NCI-H2029 treated with DMSO at 0.1 percent for 48 hours (cell line): ENCODE measurements at regions not wholly inside any gene's neighbourhood (a gene's known extent, or its start where the extent isn't known, plus 50 kb on each side); places are given as distances from the start of the nearest gene placed in this dataset.

Source experiments
- DNase-seq: peaks from one replicate; lab custom pipeline; 2025; lab: John Stamatoyannopoulos, UW

- no peak for DNase-seq
These were observed 56.7 kb upstream of the ADGRL3 start for GRCh38 chr4:61143461-61143860.

GRCh38 chr4:61149278-61149677 lies 50.8 kb upstream of the ADGRL3 start:
- no peak for DNase-seq
